Kidney epithelial cell (primary cell): ENCODE measurements at regions not wholly inside any gene's neighbourhood (a gene's known extent, or its start where the extent isn't known, plus 50 kb on each side); places are given as distances from the start of the nearest gene placed in this dataset.

ENCODE experiments used
- DNase-seq: peaks from one replicate; pipeline ENCODE4 v3.0.0-alpha.2; 2010; ENCODE audit warnings: low read depth
- H3K27me3 ChIP-seq: 2 replicates; pipeline ENCODE4 v1.6.0; 2011; ENCODE audit warnings: low read length; ENCODE audit not compliant: control insufficient read depth, insufficient read depth
- H3K36me3 ChIP-seq: 2 replicates; pipeline ENCODE4 v1.5.1; 2011; ENCODE audit warnings: low read length; ENCODE audit not compliant: control insufficient read depth, insufficient read depth
- H3K4me3 ChIP-seq: 2 replicates; pipeline ENCODE4 v1.5.1; 2011; ENCODE audit warnings: low read depth, mild to moderate bottlenecking, control low read depth, low read length
- CTCF ChIP-seq: IDR thresholded peaks from 2 replicates; pipeline ENCODE4 v1.5.1; 2011; ENCODE audit warnings: mild to moderate bottlenecking, moderate library complexity, low read length, control low read depth, inconsistent platforms; ENCODE audit not compliant: insufficient read depth, poor library complexity, severe bottlenecking

GRCh38 chr6:44561060-44561623 is 173.6 kb downstream of the CDC5L start:
- TF ChIP-seq CTCF: no peak
- no peak overlapping the region for H3K4me3 ChIP-seq
- no peak for DNase-seq
- peaks cover 22% of the 10 kb centered on the region for H3K27me3 ChIP-seq
- H3K36me3 ChIP-seq: no peaks in the 10 kb centered on the region

DNA sequence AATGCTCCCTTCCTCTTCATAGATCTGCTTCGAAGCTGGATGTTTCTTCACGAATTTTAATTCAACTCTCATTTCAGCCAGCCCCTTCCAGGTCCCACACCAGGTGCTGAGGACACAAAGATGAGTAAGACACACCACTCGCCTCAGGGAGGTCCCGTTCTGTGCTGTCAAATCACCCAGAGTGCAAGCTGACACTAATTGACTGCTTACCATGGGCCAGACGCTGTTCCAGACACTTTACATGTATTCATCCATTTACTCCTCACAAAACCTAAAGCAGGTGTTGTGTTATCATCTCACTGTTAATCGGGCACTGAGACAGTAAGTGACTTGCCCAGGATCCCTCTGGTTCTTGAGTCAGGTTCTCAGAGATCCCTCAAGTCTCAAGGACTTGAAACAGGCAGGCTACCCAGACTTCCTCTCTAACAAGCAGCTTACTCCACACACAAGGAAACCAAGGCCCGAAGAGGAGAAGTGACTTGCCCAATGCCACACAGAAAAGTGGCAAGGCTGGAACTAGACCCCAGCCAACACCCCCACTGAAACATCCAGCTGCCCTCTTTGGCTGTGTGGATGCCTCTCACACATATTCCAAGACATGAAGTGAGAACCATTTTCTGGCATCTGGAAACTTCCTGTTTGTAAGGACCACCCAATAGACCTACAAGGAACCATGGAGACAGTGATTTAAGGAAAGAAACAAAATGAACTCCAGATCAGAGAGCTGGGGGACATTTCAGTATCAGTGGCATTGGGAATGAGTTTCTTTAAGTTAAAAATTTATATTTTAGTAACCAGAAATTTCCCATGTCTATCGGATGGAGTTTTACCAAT is 174.5 kb downstream of the CDC5L start:
- Histone ChIP-seq H3K27me3 (peaks cover 22% of the 10 kb centered on the region), H3K4me3 (no peak overlapping the region), H3K36me3 (no peaks in the 10 kb centered on the region)
- no peak for TF ChIP-seq CTCF
- no peak for DNase-seq

- no peak for TF ChIP-seq CTCF
- Histone ChIP-seq H3K4me3 (no peak overlapping the region), H3K27me3 (peaks cover 17% of the 10 kb centered on the region), H3K36me3 (no peaks in the 10 kb centered on the region)
- DNase-seq: no peak
Measured at GRCh38 chr6:44563397-44563796, 175.9 kb downstream of the CDC5L start.

GRCh38 chr6:44564906-44565524 is 177.5 kb downstream of the CDC5L start:
- Histone ChIP-seq H3K4me3 (no peak overlapping the region), H3K27me3 (peaks cover 10% of the 10 kb centered on the region), H3K36me3 (no peaks in the 10 kb centered on the region)
- TF ChIP-seq CTCF: no peak
- no peak for DNase-seq

- H3K36me3 ChIP-seq: no peaks in the 10 kb centered on the region
- no peaks in the 10 kb centered on the region for H3K27me3 ChIP-seq
- H3K4me3 ChIP-seq: no peak overlapping the region
- DNase-seq: no peak
- no peak for TF ChIP-seq CTCF
Measured at GRCh38 chr6:44567406-44567805, 179.9 kb downstream of the CDC5L start.
